DND-41 (cell line): ENCODE measurements at regions not wholly inside any gene's neighbourhood (a gene's known extent, or its start where the extent isn't known, plus 50 kb on each side); places are given as distances from the start of the nearest gene placed in this dataset.

Source experiments
- CTCF ChIP-seq: IDR thresholded peaks from 2 replicates; pipeline ENCODE4 v1.5.1; 2012; ENCODE audit warnings: borderline replicate concordance, low read length, moderate library complexity, mild to moderate bottlenecking; ENCODE audit not compliant: poor library complexity, severe bottlenecking; ENCODE audit errors: extremely low read depth
- EZH2 ChIP-seq: IDR thresholded peaks from 3 replicates; pipeline ENCODE4 v1.6.1; 2012; ENCODE audit warnings: borderline replicate concordance, low read depth, mild to moderate bottlenecking, moderate library complexity, low read length, inconsistent platforms; ENCODE audit not compliant: severe bottlenecking

DNA sequence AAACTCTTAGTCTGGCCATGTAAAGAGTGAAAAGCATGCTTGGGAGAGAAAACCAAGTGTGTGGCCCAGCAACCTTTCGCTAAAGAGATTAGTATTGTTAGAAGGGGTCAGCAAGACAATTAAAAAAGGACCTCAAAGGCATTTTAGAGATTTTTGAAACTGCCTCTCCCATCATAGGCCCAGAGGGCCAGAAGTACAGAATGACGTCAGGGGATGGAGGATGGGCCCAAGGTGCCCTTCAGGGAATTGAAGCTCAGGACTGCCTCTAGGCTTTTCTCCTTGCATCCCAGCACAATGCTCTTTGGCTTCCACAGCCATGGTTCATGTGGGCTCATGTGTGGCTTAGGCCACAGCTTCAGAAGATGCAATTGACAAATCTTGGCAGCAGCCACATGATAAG, 287.0 kb upstream of the COX7C start:
- TF ChIP-seq CTCF (no peak), EZH2 (no peak)
